GM12875 (cell line): ENCODE measurements at regions not wholly inside any gene's neighbourhood (a gene's known extent, or its start where the extent isn't known, plus 50 kb on each side); places are given as distances from the start of the nearest gene placed in this dataset.

ENCODE experiments used
- H3K4me3 ChIP-seq: one replicate; pipeline ENCODE4 v1.5.1; 2011; ENCODE audit warnings: low read depth, low read length, control low read depth
- TF ChIP-seq, protein P1 (sequence below): IDR thresholded peaks from 2 replicates; pipeline ENCODE4 v1.5.1; 2011; ENCODE audit warnings: low read depth, mild to moderate bottlenecking, control low read depth, inconsistent platforms, low read length, moderate library complexity, borderline replicate concordance; ENCODE audit not compliant: insufficient read depth

DNA sequence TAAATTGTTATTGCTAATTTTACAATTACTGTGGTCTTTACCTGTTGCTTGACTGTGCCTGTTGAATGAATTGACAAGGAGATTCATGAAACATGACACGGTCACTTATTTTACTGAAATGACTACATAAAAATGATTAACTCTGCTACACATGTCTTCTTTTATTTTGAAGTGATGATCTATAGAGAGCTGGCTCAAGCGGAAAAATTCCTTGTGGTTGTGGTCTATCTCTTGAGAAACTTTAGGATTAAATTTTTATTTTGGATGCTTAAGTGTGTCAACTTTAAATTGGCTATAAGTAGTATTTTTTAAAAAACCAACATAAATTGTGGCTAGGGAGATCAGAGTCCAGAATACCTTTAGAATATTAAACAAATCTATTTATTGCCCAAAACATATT lies 131.8 kb upstream of the PITX2 start:
- TF ChIP-seq, protein P1, sequence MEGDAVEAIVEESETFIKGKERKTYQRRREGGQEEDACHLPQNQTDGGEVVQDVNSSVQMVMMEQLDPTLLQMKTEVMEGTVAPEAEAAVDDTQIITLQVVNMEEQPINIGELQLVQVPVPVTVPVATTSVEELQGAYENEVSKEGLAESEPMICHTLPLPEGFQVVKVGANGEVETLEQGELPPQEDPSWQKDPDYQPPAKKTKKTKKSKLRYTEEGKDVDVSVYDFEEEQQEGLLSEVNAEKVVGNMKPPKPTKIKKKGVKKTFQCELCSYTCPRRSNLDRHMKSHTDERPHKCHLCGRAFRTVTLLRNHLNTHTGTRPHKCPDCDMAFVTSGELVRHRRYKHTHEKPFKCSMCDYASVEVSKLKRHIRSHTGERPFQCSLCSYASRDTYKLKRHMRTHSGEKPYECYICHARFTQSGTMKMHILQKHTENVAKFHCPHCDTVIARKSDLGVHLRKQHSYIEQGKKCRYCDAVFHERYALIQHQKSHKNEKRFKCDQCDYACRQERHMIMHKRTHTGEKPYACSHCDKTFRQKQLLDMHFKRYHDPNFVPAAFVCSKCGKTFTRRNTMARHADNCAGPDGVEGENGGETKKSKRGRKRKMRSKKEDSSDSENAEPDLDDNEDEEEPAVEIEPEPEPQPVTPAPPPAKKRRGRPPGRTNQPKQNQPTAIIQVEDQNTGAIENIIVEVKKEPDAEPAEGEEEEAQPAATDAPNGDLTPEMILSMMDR, result no peak

GRCh38 chr4:110769578-110769977 lies 146.7 kb upstream of the PITX2 start:
- H3K4me3 ChIP-seq, result no peak overlapping the region
- TF ChIP-seq, protein P1, result no peak

More for the DNA sequence above, 131.8 kb upstream of the PITX2 start:
- H3K4me3 ChIP-seq, result no peak overlapping the region

DNA sequence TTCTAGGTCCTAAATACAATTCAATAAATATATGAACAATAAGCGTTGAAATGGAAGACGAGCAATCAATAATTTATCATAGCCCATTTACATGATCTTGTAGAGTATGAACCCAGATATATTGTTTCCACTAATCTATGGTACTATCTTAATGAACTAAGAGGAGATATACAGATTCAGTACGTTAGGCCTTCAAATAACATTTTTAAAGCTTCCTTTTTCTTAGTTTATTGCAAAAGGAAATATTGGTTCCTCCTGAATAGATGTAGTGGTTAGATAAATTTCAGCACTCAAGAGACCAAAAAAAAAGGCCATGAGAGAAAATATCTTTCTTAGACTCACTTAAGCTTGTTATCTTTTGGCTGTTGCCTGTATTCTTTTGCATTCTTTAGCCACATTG lies 147.5 kb upstream of the PITX2 start:
- TF ChIP-seq, protein P1, result no peak
- H3K4me3 ChIP-seq, result no peak overlapping the region

GRCh38 chr4:110778521-110778920 lies 155.6 kb upstream of the PITX2 start:
- TF ChIP-seq, protein P1, result no peak
- no peak overlapping the region for H3K4me3 ChIP-seq

GRCh38 chr4:110780538-110780937 lies 157.7 kb upstream of the PITX2 start:
- TF ChIP-seq, protein P1, result no peak
- no peak overlapping the region for H3K4me3 ChIP-seq

DNA sequence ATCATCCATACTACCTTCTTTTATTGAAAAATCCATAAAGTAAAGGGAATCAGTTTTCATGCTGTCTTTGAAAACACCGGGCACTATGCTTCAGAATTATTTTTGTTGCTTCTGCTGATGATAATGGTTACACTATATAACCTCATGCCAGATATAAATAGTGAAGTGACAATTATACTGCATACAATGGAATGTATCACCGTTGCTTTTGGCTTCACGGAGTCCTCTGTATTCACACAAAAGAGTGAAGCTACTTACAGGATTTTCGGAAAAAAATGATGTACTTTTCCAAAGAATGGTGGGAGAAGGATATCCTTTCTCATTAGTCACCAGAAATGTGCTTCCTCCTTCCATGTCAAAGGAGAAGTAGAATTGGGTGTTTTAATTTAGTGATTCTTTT lies 159.1 kb upstream of the PITX2 start:
- TF ChIP-seq, protein P1, result no peak

DNA sequence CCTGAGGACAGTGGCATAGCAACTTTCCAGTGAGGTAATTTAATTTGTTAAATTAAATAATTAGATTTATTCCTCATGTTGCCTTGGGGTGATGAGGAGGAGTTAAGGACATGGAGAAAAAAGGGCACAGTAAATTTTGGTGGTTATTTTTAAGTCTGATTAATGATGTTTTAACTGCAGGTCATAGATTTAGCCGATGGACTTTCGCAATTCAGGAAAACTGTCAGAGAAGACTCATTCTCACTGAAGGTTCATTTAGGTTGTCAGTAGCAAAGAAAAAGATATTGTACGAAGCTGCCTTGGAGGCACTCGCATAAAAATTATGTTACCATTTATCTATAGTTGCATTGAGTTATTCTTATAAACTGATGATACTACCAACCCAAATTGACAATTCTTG lies 164.2 kb upstream of the PITX2 start:
- TF ChIP-seq, protein P1, result no peak
- no peak overlapping the region for H3K4me3 ChIP-seq

More for the DNA sequence above, 159.1 kb upstream of the PITX2 start:
- no peak overlapping the region for H3K4me3 ChIP-seq
